ENCODE measurements at regions not wholly inside any gene's neighbourhood (a gene's known extent, or its start where the extent isn't known, plus 50 kb on each side); places are given as distances from the start of the nearest gene placed in this dataset.

GRCh38 chr16:63157818-63158217 is 1121.6 kb upstream of the CDH8 start:
- H3K4me3 ChIP-seq (ENCODE audit: low read depth, low read length) = no peak overlapping the region
- in situ Hi-C loops (cut with HindIII; ENCODE audit: low sequenced_read_pairs) = no loop called here
- no peak for TF ChIP-seq CTCF (IDR thresholded peaks at IDR 0.05; ENCODE audit: low read depth, low read length)
- no peak for DNase-seq (ENCODE audit: low read depth, low spot score)

- DNase-seq (ENCODE audit: low read depth, low spot score) = no peak
- in situ Hi-C loops (cut with HindIII; ENCODE audit: low sequenced_read_pairs) = no loop called here
- H3K4me3 ChIP-seq (ENCODE audit: low read depth, low read length) = no peak overlapping the region
- no peak for TF ChIP-seq CTCF (IDR thresholded peaks at IDR 0.05; ENCODE audit: low read depth, low read length)
Observed at GRCh38 chr16:63146251-63146650, 1110.0 kb upstream of the CDH8 start.

DNA sequence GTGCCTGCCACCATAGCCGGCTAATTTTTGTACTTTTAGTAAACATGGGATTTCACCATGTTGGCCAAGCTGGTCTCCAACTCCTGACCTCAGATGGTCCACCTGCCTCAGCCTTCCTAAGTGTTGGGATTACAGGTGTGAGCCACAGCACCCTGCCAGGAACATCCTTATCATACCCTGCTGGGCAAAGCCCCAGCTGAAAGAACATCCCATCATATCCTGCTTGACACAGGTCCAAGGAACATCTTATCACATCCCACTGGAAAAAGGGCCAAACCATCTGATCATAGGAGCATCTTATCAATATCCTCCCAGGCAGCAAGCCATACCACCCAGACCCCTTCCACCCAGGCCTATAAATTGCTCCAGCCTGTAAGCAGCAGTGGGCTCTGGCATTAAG is 1109.2 kb upstream of the CDH8 start:
- in situ Hi-C loops (cut with HindIII; ENCODE audit: low sequenced_read_pairs) = no loop called here
- DNase-seq (ENCODE audit: low read depth, low spot score) = no peak
- TF ChIP-seq CTCF (IDR thresholded peaks at IDR 0.05; ENCODE audit: low read depth, low read length) = no peak
- H3K4me3 ChIP-seq (ENCODE audit: low read depth, low read length) = no peak overlapping the region

- in situ Hi-C loops (cut with HindIII; ENCODE audit: low sequenced_read_pairs) = no loop called here
- no peak overlapping the region for H3K4me3 ChIP-seq (ENCODE audit: low read depth, low read length)
- no peak for TF ChIP-seq CTCF (IDR thresholded peaks at IDR 0.05; ENCODE audit: low read depth, low read length)
- no peak for DNase-seq (ENCODE audit: low read depth, low spot score)
Observed at GRCh38 chr16:63135069-63135468, 1098.8 kb upstream of the CDH8 start.

DNA sequence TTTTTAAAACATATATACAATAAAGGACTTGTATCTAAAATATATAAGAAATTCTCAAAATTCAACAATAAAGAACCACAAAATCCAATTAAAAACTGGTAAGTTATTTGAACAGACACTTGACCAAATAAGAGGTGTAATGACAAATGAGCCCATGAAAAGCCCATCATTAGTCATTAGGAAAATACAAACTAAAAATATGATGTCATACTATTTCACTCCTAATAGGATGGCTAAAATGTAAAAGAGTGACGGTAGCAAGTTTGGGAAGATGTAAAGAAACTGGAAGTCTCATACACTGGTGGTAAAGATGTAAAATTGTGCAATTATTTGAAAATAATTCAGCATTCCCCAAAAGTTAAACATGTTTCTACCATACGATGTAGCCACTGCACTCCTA is 1095.3 kb upstream of the CDH8 start:
- H3K4me3 ChIP-seq (ENCODE audit: low read depth, low read length) = no peak overlapping the region
- no peak for TF ChIP-seq CTCF (IDR thresholded peaks at IDR 0.05; ENCODE audit: low read depth, low read length)
- in situ Hi-C loops (cut with HindIII; ENCODE audit: low sequenced_read_pairs) = no loop called here
- DNase-seq (ENCODE audit: low read depth, low spot score) = no peak

DNA sequence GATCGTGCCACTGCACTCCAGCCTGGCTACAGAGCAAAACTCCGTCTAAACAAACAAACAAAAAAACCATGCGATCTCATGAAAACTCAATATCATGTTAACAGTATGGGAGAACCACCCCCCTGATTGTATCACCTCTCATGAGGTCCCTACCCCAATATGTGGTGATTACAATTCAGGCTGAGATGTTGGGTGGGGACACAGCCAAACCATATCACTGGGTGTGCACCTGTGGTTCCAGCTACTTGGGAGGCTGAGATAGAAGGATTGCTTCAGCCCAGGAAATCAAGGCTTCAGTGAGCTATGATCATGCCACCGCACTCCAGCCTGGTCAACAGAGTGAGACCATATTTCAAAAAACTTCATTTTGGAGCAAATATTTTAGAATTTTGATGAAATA is 1094.7 kb upstream of the CDH8 start:
- in situ Hi-C loops (cut with HindIII; ENCODE audit: low sequenced_read_pairs) = no loop called here
- no peak for DNase-seq (ENCODE audit: low read depth, low spot score)
- no peak for TF ChIP-seq CTCF (IDR thresholded peaks at IDR 0.05; ENCODE audit: low read depth, low read length)
- H3K4me3 ChIP-seq (ENCODE audit: low read depth, low read length) = no peak overlapping the region
